ENCODE measurements at regions not wholly inside any gene's neighbourhood (a gene's known extent, or its start where the extent isn't known, plus 50 kb on each side); places are given as distances from the start of the nearest gene placed in this dataset.

DNA sequence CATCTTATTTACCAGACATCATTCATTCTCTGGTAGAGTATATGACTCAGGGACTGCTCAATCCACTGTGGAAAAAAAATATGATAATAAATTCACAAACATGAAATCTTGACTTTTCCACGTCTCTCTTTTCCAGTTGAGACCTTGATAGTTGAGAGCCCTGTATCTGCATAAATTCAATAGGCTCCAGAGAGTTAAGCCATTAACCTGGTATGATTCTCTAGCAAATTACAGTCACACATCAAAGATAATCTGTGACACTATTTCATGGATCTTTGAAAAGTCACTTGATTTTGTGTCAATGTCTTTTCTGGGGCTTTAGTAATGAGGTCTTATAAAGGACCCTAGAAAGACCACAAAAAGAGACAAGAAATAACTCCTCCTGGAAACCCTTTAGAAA lies 154.2 kb upstream of the FOXG1 start:
- ATAC-seq (no peak), DNase-seq (no peak)
- TF ChIP-seq, protein P1, sequence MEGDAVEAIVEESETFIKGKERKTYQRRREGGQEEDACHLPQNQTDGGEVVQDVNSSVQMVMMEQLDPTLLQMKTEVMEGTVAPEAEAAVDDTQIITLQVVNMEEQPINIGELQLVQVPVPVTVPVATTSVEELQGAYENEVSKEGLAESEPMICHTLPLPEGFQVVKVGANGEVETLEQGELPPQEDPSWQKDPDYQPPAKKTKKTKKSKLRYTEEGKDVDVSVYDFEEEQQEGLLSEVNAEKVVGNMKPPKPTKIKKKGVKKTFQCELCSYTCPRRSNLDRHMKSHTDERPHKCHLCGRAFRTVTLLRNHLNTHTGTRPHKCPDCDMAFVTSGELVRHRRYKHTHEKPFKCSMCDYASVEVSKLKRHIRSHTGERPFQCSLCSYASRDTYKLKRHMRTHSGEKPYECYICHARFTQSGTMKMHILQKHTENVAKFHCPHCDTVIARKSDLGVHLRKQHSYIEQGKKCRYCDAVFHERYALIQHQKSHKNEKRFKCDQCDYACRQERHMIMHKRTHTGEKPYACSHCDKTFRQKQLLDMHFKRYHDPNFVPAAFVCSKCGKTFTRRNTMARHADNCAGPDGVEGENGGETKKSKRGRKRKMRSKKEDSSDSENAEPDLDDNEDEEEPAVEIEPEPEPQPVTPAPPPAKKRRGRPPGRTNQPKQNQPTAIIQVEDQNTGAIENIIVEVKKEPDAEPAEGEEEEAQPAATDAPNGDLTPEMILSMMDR (IDR thresholded peaks at IDR 0.05), result no peak
- WGBS, 2 donors, result 40 to 43% methylated on average over 1 of the region's 1 CpG
- no peaks in the 10 kb centered on the region for H3K27me3 ChIP-seq
- peaks cover 0 to 5% (median 0%) of the 10 kb centered on the region in 11 donors for H3K9me3 ChIP-seq
- no peak overlapping the region for H3K27ac ChIP-seq
- H3K4me3 ChIP-seq, result no peak overlapping the region
- intact Hi-C loops (cut with DNase I), result no loop called here
- H3K36me3 ChIP-seq, result no peaks in the 10 kb centered on the region
- no peaks in the 10 kb centered on the region for H3K4me1 ChIP-seq

DNA sequence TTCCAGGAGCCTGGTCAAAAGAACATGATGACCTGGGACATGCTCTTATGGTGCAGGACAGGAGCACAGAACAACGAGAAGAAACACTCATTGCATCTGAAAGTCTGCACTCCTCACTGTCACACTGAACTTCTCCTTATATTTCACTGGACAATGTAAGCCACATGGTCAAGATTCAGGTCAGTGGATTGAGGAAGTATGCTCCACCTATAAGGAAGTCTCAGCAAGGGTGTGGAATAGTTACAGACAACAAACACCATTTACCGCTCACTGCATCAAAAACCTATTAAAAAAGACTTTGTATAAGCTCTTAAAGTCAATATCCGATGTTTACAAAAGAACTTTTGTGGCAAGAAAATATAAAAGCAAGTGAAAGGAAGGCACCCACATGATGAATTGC lies 153.1 kb upstream of the FOXG1 start:
- whole genome bisulfite sequencing, 2 donors, result 79 to 85% methylated on average over 3 of the region's 3 CpGs
- intact Hi-C loops (cut with DNase I), result no loop called here
- Histone ChIP-seq H3K27me3 (no peaks in the 10 kb centered on the region), H3K4me1 (no peaks in the 10 kb centered on the region), H3K36me3 (no peaks in the 10 kb centered on the region), H3K27ac (no peak overlapping the region), H3K9me3 (peaks cover 0 to 5% (median 0%) of the 10 kb centered on the region in 11 donors), H3K4me3 (no peak overlapping the region)
- DNase-seq (no peak), ATAC-seq (no peak)
- TF ChIP-seq, protein P1 (IDR thresholded peaks at IDR 0.05), result no peak

DNA sequence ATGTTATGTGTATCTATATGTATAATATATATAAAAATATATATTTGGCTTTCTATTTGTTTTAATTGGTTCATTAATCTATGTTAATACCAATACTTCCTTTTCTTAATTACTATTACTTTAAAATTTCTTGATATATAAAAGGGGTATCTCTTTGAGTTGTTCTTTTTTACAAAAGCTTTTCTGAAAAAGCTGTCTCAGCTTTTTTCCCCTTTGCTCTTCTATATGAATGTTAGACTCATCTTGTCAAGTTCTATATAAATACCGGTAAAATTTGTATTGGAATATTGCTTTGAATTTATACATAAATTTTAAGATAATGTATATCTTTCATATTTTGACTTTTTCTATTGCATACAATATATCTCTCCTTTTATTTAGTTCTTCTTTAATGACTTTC lies 139.8 kb upstream of the FOXG1 start:
- intact Hi-C loops (cut with DNase I), result no loop called here
- DNase-seq, result no peak
- no peak for ATAC-seq
- Histone ChIP-seq H3K27ac (no peak overlapping the region), H3K9me3 (peaks cover 0 to 20% (median 0%) of the 10 kb centered on the region in 11 donors), H3K27me3 (no peaks in the 10 kb centered on the region), H3K36me3 (no peaks in the 10 kb centered on the region), H3K4me3 (no peak overlapping the region), H3K4me1 (no peaks in the 10 kb centered on the region)
- TF ChIP-seq, protein P1 (IDR thresholded peaks at IDR 0.05), result no peak
- 33 to 41% methylated on average over 1 of the region's 1 CpG for WGBS, 2 donors

DNA sequence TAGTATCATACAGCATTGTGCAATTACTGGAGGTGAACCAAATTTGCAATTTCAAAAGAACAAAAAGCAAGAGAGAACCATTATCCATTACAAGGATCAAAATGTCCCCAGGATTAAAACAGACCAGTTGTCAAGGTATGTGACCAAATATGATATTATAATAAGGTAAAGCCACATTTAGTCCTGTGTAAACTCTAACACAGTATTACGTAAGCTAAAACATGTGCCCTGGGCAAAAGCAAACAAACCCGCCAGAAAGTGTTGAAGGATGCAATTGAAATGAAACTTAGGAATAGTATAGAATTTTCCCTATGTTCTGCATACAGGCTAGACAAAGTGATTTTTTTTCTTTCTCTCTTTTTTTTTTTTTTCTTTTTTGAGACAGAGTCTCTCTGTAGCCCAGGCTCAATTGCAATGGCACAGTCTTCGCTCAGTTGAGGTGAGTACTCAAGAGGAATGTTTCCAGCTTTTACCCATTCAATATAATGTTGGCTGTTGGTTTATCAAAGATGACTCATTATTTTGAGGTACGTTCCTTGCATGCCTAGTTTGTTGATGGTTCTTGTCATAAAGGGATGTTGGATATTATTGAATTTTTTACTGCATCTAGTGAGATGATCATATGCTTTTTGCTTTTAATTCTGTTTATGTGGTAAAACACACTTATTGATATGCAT lies 137.1 kb upstream of the FOXG1 start:
- H3K27me3 ChIP-seq, result no peaks in the 10 kb centered on the region
- ATAC-seq (no peak), DNase-seq (no peak)
- no peaks in the 10 kb centered on the region for H3K4me1 ChIP-seq
- peaks cover 0 to 35% (median 0%) of the 10 kb centered on the region in 11 donors for H3K9me3 ChIP-seq
- TF ChIP-seq, protein P1 (IDR thresholded peaks at IDR 0.05), result no peak
- H3K4me3 ChIP-seq, result no peak overlapping the region
- H3K27ac ChIP-seq, result no peak overlapping the region
- no peaks in the 10 kb centered on the region for H3K36me3 ChIP-seq
- 81 to 84% methylated on average over 4 of the region's 4 CpGs for WGBS, 2 donors
- intact Hi-C loops (cut with DNase I), result no loop called here

All from heart right ventricle (tissue), 16 donors.